WERI-Rb-1 (cell line): ENCODE measurements at regions not wholly inside any gene's neighbourhood (a gene's known extent, or its start where the extent isn't known, plus 50 kb on each side); places are given as distances from the start of the nearest gene placed in this dataset.

Source experiments
- DNase-seq: peaks from one replicate; pipeline ENCODE4 v3.0.0-alpha.2; 2020
- H3K27ac ChIP-seq: fragments of 250-450 bp; sonication (Bioruptor Pico); 2 replicates; pipeline ENCODE4 v1.5.1; 2020; ENCODE audit warnings: mild to moderate bottlenecking, moderate library complexity
- H3K27me3 ChIP-seq: fragments of 250-450 bp; sonication (Bioruptor Pico); 2 replicates; pipeline ENCODE4 v1.5.1; 2021; ENCODE audit warnings: mild to moderate bottlenecking, low read depth, moderate library complexity; ENCODE audit not compliant: insufficient read depth, severe bottlenecking
- H3K36me3 ChIP-seq: fragments of 250-450 bp; sonication (Bioruptor Pico); 2 replicates; pipeline ENCODE4 v1.5.1; 2020; ENCODE audit warnings: mild to moderate bottlenecking, moderate library complexity
- H3K4me3 ChIP-seq: 2 replicates; pipeline ENCODE4 v1.5.1; 2011; ENCODE audit warnings: low read depth, mild to moderate bottlenecking, control low read depth, low read length
- H3K9me3 ChIP-seq: fragments of 250-450 bp; sonication (Bioruptor Pico); 2 replicates; pipeline ENCODE4 v1.5.1; 2021; ENCODE audit warnings: mild to moderate bottlenecking, moderate library complexity; ENCODE audit not compliant: severe bottlenecking
- TF ChIP-seq, protein P1 (sequence below): IDR thresholded peaks from 2 replicates; pipeline ENCODE4 v1.5.1; 2011; ENCODE audit warnings: low read depth, mild to moderate bottlenecking, control low read depth, inconsistent platforms, low read length

- H3K9me3 ChIP-seq, result peaks cover 5% of the 10 kb centered on the region
- no peak overlapping the region for H3K27ac ChIP-seq
- H3K36me3 ChIP-seq, result no peaks in the 10 kb centered on the region
- DNase-seq, result no peak
- no peaks in the 10 kb centered on the region for H3K27me3 ChIP-seq
- TF ChIP-seq, protein P1, sequence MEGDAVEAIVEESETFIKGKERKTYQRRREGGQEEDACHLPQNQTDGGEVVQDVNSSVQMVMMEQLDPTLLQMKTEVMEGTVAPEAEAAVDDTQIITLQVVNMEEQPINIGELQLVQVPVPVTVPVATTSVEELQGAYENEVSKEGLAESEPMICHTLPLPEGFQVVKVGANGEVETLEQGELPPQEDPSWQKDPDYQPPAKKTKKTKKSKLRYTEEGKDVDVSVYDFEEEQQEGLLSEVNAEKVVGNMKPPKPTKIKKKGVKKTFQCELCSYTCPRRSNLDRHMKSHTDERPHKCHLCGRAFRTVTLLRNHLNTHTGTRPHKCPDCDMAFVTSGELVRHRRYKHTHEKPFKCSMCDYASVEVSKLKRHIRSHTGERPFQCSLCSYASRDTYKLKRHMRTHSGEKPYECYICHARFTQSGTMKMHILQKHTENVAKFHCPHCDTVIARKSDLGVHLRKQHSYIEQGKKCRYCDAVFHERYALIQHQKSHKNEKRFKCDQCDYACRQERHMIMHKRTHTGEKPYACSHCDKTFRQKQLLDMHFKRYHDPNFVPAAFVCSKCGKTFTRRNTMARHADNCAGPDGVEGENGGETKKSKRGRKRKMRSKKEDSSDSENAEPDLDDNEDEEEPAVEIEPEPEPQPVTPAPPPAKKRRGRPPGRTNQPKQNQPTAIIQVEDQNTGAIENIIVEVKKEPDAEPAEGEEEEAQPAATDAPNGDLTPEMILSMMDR, result no peak
- no peak overlapping the region for H3K4me3 ChIP-seq
These were observed 54.5 kb upstream of the HS3ST4 start for GRCh38 chr16:25637236-25637635.

- TF ChIP-seq, protein P1, result no peak
- Histone ChIP-seq H3K9me3 (peaks cover 5% of the 10 kb centered on the region), H3K27me3 (no peaks in the 10 kb centered on the region), H3K36me3 (no peaks in the 10 kb centered on the region), H3K27ac (no peak overlapping the region), H3K4me3 (no peak overlapping the region)
- no peak for DNase-seq
These were observed 55.1 kb upstream of the HS3ST4 start for GRCh38 chr16:25636662-25637061.

DNA sequence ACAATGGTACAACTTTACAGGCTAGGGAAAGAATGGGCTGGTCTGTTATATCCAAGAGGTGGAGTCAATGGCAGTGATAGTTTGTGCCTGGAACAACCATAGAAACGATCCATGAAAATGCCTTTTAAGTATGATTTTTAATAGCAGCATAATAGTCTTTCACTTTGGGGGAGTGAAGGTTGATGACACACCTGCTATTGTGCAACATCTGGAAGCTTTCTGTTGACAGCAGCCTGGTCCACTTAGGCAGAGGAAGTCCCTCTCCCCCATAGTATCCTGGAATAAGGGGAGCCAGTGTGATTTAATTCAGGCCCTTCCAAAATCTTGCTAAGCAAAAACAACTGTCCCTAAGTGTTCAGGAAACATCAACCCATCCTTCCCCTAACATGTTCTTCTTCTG, 56.3 kb upstream of the HS3ST4 start:
- Histone ChIP-seq H3K4me3 (no peak overlapping the region), H3K27ac (no peak overlapping the region), H3K27me3 (no peaks in the 10 kb centered on the region), H3K36me3 (no peaks in the 10 kb centered on the region), H3K9me3 (peaks cover 5% of the 10 kb centered on the region)
- TF ChIP-seq, protein P1, result no peak
- DNase-seq, result no peak

DNA sequence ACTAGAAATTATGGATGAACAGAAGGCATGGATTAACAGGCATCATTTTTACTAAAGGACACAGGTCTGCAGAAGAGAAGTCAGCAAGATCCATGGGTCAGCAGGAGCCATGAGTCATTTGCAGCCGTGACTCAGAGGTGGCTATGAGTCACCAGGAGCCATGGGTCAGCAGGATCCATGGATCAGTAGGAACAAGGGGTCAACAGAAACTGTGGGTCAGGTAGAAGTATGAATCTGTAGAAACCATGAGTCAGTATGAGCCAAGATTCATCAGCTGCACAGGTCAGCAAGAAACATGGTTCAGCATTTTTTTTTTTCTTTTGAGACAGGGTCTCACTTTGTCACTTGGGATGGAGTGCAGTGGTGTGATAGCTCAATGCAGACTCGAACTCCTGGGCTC, 58.2 kb upstream of the HS3ST4 start:
- no peak for DNase-seq
- no peaks in the 10 kb centered on the region for H3K36me3 ChIP-seq
- no peak overlapping the region for H3K4me3 ChIP-seq
- no peaks in the 10 kb centered on the region for H3K27me3 ChIP-seq
- H3K9me3 ChIP-seq, result no peaks in the 10 kb centered on the region
- TF ChIP-seq, protein P1, result no peak
- H3K27ac ChIP-seq, result no peak overlapping the region

- TF ChIP-seq, protein P1, result no peak
These were observed 63.0 kb upstream of the HS3ST4 start for GRCh38 chr16:25628766-25629165.

DNA sequence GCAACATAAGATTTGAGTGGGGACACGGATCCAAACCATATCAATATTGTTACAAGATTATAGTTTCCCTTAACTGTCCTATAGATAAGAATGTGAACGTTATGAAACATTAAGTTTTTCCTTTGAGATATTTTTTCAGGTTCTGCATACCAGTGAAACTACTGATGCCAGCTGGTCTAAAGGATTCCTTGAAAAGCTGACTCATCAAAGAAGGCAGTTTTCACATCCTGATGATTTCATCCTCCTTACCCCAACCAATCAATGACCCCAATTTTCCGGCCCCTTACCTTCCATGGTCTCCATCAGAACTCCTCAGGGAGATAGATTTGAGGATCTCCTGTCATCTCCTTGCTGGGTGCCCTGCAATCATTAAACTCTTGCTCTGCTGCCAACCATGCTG, 64.1 kb upstream of the HS3ST4 start:
- Histone ChIP-seq H3K27me3 (no peaks in the 10 kb centered on the region), H3K4me3 (no peak overlapping the region), H3K9me3 (no peaks in the 10 kb centered on the region), H3K27ac (no peak overlapping the region), H3K36me3 (no peaks in the 10 kb centered on the region)
- DNase-seq, result no peak
- TF ChIP-seq, protein P1, result no peak

More at GRCh38 chr16:25628766-25629165, 63.0 kb upstream of the HS3ST4 start:
- no peaks in the 10 kb centered on the region for H3K9me3 ChIP-seq
- no peak for DNase-seq
- H3K27me3 ChIP-seq, result no peaks in the 10 kb centered on the region
- H3K36me3 ChIP-seq, result no peaks in the 10 kb centered on the region
- no peak overlapping the region for H3K4me3 ChIP-seq
- no peak overlapping the region for H3K27ac ChIP-seq
